Forelimb muscle (tissue), 1 donor: ENCODE measurements at regions not wholly inside any gene's neighbourhood (a gene's known extent, or its start where the extent isn't known, plus 50 kb on each side); places are given as distances from the start of the nearest gene placed in this dataset.

Experiments
- DNase-seq: peaks from one replicate; pipeline ENCODE4 v3.0.0-alpha.2; 2013; ENCODE audit warnings: low read depth

- no peak for DNase-seq
Measured at GRCh38 chr5:86879086-86879485, 261.3 kb downstream of the COX7C start.

- DNase-seq = no peak
Measured at GRCh38 chr5:86880344-86880743, 262.6 kb downstream of the COX7C start.

GRCh38 chr5:86880785-86881492 lies 263.2 kb downstream of the COX7C start:
- peak; percentile 41 for DNase-seq

GRCh38 chr5:86881493-86882090 lies 263.9 kb downstream of the COX7C start:
- no peak for DNase-seq

- DNase-seq = no peak
Measured at GRCh38 chr5:86884608-86885007, 266.9 kb downstream of the COX7C start.

- no peak for DNase-seq
Measured at GRCh38 chr5:86885011-86885410, 267.3 kb downstream of the COX7C start.

GRCh38 chr5:86885489-86886230 lies 267.9 kb downstream of the COX7C start:
- DNase-seq = no peak

- DNase-seq = no peak
Measured at GRCh38 chr5:86890375-86890774, 272.6 kb downstream of the COX7C start.

- no peak for DNase-seq
Measured at GRCh38 chr5:86894056-86894455, 276.3 kb downstream of the COX7C start.

GRCh38 chr5:86896916-86897315 lies 279.2 kb downstream of the COX7C start:
- DNase-seq = no peak

GRCh38 chr5:86909418-86910295 lies 291.9 kb downstream of the COX7C start:
- no peak for DNase-seq

- peak; percentile 17 for DNase-seq
Measured at GRCh38 chr5:86917117-86917579, 299.4 kb downstream of the COX7C start.

GRCh38 chr5:86918246-86918645 lies 300.5 kb downstream of the COX7C start:
- DNase-seq = no peak

- DNase-seq = no peak
Measured at GRCh38 chr5:86926033-86926432, 308.3 kb downstream of the COX7C start.

GRCh38 chr5:86929123-86929766 lies 311.5 kb downstream of the COX7C start:
- no peak for DNase-seq

GRCh38 chr5:86951761-86952160 lies 315.9 kb upstream of the RASA1 start:
- DNase-seq = no peak

- no peak for DNase-seq
Measured at GRCh38 chr5:86964889-86965288, 302.8 kb upstream of the RASA1 start.

- DNase-seq = no peak
Measured at GRCh38 chr5:86968301-86968753, 299.4 kb upstream of the RASA1 start.

GRCh38 chr5:86970361-86970760 lies 297.3 kb upstream of the RASA1 start:
- no peak for DNase-seq

- no peak for DNase-seq
Measured at GRCh38 chr5:86971034-86971571, 296.6 kb upstream of the RASA1 start.

GRCh38 chr5:86974955-86975354 lies 292.7 kb upstream of the RASA1 start:
- DNase-seq = no peak
